GM18498 (cell line): ENCODE measurements at regions not wholly inside any gene's neighbourhood (a gene's known extent, or its start where the extent isn't known, plus 50 kb on each side); places are given as distances from the start of the nearest gene placed in this dataset.

Source experiments
- ATAC-seq: cut with Tn5 transposase; IDR thresholded peaks from one replicate; pipeline ENCODE4 v1.9.1; 2021; ENCODE audit warnings: mild to moderate bottlenecking, moderate library complexity; ENCODE audit not compliant: unreplicated experiment

DNA sequence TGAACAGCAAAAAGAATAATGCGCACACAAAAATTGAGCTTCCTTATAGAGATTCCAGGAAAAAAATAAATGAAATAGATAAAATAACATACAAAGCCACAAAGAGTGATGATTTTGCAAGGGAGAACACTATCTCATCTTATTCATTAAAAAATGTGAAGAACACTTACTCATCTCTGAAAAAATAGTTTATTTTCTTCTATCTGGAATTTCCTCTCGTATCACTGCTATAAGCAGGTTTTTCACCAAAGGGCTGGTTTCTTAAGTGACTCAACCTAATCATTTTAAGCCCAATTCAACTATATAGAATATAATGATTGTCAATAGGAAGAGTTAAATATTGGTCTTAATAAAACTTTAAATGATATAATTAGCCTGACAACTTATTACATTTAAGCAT is 504.9 kb downstream of the NR2F1-AS1 start:
- ATAC-seq: no peak

DNA sequence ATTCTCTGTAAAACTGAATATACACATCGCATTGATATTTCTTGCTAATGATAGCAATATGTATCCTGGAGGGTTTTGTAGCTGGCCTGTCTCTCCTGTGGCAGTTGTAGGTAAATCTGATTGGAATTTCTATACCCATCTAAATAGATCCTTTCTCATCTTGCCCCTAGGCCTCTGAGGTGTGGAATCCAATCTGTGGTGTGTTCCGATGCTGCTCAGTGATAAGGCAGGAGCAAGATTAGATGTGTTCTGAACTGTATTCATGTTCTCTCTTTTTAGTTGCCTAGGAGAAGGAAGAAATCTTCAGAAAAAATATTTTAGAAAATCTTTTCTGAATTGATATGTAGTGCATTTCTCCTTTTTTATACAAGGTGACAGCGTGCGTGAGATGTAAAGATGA is 507.5 kb downstream of the NR2F1-AS1 start:
- no peak for ATAC-seq

DNA sequence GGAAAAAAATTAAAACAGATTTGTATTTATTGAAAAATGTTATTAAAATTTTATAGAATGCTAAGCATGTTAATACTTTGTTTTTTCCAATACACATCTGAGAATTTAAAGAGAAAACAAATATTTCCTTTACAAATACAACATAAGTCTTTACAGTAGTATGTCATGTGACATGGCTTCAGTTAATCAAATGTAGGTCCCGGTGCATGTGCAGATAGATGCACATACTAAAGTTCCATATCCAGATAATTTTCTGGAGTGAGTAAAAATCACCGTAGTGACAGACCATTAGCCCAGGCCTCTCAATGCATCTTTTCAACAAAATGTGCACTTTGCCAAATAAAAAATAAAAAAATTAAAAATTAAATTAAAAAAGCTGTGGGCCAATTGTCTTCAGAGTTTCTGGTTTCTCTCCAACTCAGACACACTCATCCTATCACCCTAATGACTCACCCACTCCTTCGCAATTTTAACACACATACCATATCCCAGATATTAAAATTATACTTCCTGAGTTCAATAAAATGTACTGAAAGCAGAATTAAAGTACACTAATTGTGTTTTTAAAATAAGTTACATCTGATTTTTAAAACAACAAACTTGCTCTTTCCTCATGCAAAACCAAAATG is 508.1 kb downstream of the NR2F1-AS1 start:
- no peak for ATAC-seq

DNA sequence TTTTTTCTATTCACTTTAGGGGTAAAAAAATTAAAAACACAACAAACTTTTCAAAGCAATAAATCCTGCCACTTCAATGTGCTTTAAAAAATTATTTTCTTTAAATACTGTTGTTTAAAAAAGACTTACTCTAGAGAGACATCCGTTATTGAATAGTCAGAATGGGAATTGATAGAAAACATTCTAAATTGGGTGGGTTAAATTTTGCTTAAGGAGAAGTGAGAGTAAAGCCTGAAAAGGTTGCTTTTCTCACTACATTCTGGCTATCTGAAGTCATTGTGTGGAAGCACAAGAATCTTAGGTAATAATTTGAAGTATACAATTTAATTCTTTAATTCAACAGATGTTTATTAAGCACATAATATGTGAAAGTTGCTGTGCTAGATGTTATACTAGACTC is 509.3 kb downstream of the NR2F1-AS1 start:
- no peak for ATAC-seq

DNA sequence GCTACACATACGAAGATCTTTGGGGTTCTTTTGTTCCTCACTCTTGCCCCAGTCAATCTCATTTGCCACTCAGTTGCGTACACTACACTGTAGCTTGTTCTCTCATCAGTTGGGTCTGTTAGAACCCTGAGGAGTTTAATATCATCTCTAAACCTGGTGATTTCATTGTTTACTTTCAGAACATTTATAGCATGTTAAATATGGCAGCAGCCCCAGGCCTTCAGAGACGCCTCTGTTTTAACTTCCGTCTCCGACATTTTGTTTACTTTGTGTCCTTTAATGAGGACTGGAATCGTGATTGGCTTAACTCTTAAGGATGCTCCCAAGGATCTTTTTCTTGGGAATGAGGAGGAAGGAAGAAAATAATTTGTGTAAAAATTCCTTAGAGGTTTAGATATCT is 510.1 kb downstream of the NR2F1-AS1 start:
- no peak for ATAC-seq

DNA sequence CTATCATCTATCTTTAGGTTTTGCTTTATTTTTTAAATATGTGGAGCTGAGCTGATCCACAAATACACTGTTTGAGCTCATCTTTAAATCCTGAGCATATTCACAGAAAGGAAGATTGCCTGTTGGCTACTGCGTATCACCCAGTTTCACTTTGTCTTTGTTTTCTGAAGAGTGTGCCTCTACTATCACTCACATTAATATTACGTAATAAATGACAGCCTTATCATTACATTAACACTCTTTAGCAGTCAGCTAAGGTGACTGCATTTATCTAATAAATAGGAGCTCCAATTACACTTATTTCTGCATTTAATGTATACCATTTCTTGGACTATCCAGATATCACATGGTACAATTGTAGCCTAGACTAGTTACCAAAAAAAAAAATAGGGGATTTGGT is 511.7 kb downstream of the NR2F1-AS1 start:
- ATAC-seq: no peak

DNA sequence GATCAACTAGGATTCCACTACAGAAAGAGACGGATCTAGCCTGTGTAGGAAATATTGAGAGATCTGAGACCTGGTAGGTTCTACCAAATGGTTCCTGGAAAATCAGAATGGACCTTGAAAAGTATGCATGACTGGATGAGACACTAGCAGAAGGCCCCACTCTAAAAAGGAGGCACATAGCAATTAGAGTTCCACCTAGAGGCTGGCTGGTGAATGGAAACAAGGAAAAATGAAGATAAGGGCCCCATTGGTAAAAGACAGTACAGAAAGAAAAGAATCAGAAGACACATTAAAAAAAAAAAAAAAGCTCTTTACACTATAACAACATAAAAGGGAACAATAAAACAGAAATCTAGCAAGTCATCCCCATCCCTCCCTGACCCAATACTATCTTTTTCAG is 518.5 kb downstream of the NR2F1-AS1 start:
- ATAC-seq: no peak

DNA sequence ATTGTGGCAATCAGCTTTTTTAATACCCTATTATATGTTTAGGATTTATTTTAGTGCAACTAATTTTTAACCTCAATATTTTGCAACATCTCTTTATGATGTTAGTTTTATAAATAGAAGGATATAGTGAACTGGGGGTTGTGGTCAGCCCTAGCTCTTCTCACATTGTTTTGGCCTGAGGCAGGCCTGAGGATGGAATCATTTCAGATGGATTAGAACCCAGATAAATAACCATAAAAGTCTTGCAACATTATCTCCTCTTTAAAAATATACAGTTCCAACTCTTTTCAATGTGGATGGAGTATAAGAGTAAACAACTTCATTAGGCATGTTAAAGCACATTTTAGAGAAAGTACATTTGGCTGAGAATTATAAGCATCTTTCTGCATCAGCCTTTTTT is 522.7 kb downstream of the NR2F1-AS1 start:
- no peak for ATAC-seq

DNA sequence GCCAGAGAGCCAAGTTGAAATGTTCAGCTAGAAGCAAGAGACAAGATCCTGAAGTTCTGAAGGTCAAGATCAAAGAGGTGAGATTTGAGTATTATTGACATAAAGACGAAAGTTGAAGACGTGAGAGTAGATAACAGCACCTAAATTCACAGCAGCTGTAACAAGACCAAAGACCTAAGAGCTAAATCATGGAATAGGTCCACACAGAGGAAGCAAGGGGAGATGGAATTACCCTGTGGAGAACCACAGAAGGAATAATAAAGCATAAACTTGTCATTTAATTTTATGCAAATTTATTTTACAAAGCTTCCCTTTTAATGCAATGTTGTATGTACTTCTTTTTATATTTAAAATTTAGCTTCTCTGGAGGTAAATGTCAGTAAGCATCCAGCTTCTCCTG is 523.7 kb downstream of the NR2F1-AS1 start:
- ATAC-seq: no peak

DNA sequence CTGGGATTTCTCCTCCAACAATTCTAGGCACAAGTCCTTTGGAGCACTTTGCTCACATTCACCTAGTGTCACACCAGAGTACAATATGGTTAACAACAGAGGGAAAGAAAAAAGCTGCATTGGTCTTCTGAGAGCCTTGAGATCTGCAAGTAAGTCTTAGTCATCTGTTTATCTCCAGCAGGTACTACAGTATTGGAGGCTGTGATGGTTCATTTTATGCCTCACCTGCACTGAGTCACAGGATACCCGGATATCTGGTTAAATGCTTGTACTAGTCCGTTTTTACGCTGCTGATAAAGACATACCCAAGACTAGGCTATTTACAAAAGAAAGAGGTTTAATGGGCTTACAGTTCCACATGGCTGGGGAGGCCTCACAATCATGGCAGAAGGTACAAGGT is 525.0 kb downstream of the NR2F1-AS1 start:
- no peak for ATAC-seq

DNA sequence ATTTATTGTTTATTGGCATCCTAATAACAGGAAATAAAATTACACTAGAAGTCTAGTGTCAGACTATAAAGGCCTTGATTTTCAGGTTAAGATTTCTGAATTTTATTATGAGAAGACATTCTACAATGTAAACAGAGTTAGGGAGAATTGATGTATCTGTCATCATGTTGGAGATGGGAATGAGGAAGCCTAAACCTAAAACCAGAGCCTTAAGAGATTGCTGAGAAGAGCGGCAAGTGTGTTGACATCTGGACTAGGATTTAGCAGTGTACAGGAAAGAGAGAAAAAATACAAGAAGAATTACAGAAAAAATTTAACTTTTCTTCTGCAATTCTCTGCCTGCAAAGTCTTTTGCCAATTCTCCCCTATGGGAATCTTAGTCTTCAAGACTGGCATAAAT is 525.5 kb downstream of the NR2F1-AS1 start:
- no peak for ATAC-seq

DNA sequence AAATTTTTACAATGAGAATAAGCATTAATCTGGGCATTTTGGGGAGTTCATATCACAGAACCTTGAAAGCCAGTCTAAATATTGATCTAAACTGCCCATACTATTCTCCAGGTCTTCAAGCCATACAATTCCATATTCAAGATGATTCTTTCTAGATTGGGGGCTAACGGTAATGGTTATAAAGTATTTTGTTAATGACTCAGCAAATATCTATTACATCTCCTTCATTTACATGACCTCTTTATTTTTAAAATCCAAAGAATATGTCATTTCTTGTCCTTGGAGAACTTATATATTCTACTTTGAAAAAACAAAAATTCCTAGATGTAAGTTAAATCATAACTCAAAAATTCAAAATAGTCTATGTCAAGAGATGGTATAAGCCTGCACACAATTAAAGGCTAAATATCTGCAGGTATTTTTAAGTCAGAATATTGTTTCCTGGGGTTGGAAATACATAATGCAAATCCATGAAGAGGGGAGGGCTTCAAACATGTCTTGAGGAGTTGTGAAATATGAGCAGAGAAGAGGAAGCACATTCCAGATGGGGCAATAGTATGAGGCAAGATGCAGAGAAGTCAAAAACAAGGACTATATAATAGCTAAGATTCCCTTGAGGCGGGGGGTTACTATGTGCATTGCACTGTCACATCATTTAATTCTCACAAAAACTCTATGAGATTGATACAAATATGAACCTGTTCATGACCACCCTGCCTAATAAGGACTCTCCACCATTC is 526.4 kb downstream of the NR2F1-AS1 start:
- no peak for ATAC-seq

DNA sequence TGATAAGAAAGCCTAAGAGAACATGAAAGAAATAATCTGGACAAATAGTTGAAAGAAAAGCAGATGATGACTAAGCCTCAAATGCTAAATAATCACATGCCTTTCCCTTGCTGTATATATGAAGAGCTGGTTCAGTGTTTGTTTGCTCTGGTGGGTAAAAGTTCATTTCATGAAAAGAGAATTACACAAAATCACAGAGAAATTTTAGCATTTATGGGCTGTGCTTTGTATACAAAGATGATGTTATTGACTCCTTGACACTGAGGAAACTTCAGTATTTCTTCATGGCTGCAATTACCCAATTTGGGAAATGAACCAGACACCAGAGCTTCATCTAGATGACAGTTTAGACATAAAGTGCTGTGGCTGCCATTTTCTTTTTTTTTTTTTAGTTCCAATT is 527.2 kb downstream of the NR2F1-AS1 start:
- ATAC-seq: no peak

DNA sequence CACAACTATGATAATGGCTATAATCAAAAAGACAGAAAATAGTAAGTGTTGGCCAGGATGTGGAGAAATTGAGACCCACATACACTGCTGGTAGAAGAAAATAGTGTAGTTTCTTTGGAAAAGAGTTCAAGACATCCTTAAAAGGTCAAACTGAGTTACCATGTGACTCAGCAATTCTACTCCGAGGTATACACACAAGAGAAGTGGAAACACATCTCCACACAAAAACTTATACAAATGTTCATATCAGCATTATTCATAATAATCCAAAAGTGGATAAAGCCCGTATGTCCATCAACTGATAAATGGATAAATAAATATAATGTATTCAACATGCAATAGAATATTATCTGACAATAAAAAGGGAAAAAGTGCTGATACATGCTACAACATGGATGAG is 532.2 kb downstream of the NR2F1-AS1 start:
- ATAC-seq: no peak

DNA sequence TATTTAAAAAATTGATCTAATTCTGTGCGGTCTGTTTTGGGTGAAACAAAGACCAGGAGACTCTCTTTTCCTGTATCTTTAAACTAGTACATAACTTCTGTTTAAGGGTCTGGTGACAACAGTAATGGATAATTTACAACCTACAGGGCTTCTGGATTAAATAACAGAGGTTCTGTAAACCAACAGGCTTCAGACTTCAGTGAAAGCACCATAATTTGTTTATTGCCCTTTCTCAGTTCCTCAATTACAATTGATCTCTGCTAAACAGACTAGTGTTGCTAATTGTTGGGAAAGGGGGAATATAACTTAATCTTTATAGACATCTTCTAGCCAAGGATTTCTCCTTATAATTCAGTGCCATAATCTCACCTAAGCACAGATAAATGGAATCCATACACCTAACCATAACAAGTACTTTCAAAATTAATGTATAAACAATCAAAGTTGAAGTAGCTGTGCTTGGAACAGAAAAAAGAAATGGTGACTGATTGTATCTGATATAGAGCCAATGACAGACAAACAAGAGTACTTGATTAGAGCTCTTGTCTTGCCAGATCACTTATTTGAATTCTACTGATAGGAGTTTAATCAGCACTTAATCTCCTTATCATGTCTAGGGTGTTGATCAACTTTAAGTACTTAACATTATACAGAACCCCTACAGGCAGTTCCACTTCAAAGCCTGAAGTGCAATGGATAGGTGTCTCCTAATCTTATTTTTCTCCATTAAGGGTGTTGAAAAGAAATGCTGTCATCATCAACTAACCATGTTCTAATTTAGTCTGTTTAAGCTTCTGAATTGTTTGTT is 536.0 kb downstream of the NR2F1-AS1 start:
- no peak for ATAC-seq

DNA sequence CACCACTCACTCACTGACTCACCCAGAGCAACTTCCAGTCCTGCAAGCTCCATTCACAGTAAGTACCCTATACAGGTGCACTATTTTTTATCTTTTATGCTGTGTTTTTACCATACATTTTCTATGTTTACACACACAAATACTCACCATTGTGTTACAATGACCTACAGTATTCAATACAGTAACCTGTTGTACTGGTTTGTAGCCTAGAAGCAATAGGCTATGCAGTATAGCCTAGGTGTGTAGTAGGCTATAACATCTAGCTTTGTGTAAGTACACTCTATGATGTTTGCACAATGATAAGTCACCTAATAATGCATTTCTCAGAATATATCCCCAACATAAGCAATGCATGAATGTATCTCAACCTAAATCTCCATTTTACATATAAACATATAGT is 541.1 kb downstream of the NR2F1-AS1 start:
- ATAC-seq: no peak

DNA sequence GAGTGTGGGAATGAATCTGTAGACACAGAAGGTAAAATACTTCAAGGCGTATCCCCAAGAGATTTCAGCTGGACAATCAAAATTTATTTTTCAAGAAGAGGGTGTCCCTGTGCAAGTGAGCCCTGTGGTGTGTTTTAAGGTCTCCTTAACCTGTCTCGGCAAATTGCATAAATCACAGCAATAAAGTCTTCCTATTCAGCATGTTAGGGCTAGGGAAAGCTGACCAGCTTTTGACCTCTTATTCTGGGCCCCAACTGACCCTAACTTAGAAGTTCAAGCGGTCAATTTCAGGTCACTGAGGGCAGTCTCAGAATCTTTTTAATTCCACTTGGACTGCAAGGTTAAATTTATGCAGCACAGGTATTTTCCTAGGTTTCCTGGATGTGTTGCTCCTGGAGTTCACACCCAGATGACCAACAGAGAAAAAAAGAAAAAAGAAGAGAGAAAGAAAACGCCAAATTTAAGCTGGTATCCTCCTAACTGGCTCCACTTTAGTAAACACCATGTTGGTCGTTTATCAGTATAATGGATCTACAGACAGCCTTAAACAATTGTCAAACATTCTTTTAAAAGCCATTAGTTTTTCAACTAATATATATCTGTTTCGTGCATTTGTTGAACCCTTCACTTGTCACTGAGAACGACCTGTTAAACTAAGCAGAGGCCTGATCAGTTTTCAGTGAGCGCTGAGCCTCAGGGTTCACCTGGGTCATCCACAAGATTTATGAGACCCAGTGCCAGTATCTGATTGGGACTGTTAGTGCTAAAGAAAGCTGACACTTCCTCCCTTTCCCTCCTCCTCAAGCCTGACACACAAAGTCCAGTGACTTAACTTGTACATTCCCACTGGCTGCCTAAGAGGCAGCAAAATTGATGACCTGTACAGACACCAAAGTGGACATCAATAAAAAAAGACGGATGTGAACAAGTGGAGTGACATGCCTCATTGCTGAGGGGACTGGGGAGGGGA is 546.1 kb downstream of the NR2F1-AS1 start:
- no peak for ATAC-seq

DNA sequence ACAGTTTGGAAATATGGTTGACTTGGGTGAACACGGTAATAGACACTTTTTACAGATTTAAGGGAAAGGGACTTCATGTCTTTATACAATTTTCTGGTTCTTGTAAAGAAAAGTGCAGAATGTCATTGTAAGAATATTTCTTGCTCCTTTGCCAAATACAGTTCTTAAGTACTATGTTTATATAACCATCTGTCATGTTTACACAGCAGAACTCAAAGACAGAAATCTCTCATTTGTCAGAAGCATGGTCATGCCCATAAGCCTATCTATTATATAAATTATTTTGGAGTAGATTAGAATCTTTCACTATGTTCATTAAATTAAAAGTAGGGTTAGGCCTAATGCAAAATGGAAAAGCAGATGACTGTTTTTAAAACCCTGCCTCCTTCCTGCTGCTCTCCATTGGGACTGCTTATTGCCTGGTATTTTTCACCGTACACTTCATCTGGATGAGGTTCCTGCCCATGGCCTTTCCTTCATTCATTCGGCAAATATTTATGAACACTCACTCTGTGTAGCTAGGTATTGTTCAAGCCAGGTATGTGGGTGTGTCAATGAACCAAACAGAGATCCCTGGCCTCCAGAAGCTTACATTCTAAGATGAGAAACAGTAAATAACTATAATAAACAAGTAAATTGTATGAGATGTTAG is 558.1 kb downstream of the NR2F1-AS1 start:
- no peak for ATAC-seq

DNA sequence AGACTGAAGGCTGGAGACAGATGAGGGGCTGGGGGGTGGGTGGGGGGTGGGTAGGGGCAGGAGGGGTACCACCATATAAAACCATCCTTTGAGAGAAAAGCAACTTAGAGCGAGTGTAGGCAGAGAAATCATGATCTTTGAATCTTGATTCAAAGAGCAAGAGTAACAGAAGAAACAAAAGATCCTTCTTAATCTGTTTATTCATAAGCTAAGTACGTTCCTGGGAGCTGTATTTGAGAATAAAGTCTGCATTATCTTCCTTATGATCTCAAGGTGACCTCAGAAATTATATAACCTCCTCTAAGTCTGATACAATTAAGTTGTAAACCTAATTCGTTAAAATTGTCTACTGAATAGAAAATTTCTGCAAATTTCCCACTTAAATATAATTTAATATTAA is 558.8 kb downstream of the NR2F1-AS1 start:
- ATAC-seq: no peak

DNA sequence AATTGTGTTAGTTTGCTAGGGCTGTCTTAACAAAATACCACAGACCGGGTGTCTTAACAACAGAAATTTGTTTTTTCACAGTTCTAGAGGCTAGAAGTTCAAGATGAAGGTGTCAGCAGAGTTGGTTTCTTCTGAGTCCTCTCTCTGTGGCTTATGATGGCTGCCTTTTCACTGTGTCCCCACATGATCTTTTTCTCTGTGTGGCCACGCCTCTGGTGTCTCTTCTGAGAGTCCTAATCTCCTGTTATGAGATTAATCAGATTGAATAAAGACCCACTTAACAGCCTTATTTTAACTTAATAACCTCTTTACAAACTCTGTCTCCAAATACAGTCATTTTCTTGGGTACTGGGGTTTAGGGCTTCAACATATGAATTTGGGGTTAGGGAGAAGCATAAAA is 561.1 kb downstream of the NR2F1-AS1 start:
- no peak for ATAC-seq
